ENCODE measurements at regions not wholly inside any gene's neighbourhood (a gene's known extent, or its start where the extent isn't known, plus 50 kb on each side); places are given as distances from the start of the nearest gene placed in this dataset.

GRCh38 chr7:106504645-106505044 lies 156.3 kb downstream of the CCDC71L start:
- Histone ChIP-seq H3K4me1 (ENCODE audit: control insufficient read depth in 2 of 2, insufficient read depth in 2 of 2, low read length in 2 of 2) (no peaks in the 10 kb centered on the region), H3K4me2 (replicated peaks; ENCODE audit: low read depth, low read length, poor library complexity, severe bottlenecking) (no peak overlapping the region), H3K27ac (ENCODE audit: low read length in 2 of 2) (no peak overlapping the region), H3K27me3 (replicated peaks in 1 of 4; ENCODE audit: control extremely low read depth in 1 of 4, control insufficient read depth in 3 of 4, insufficient read depth in 4 of 4, low read length in 3 of 4) (peaks cover 0 to 2% (median 0%) of the 10 kb centered on the region in 4 experiments), H2AFZ (ENCODE audit: insufficient read depth, low read depth, low read length, poor library complexity, severe bottlenecking) (no peak overlapping the region), H3K9ac (ENCODE audit: low read length) (no peak overlapping the region), H3K9me3 (ENCODE audit: control extremely low read depth in 1 of 3, control insufficient read depth in 2 of 3, insufficient read depth in 1 of 3, low read length in 2 of 3) (no peaks in the 10 kb centered on the region), H3K79me2 (ENCODE audit: control insufficient read depth, insufficient read depth, low read length) (no peaks in the 10 kb centered on the region), H4K20me1 (ENCODE audit: control insufficient read depth, insufficient read depth, low read length, poor library complexity, severe bottlenecking) (no peaks in the 10 kb centered on the region), H3K36me3 (replicated peaks in 1 of 2; ENCODE audit: control extremely low read depth in 1 of 2, control insufficient read depth in 1 of 2, extremely low read depth in 1 of 2, insufficient read depth in 2 of 2, low read length in 1 of 2) (no peaks in the 10 kb centered on the region), H3K4me3 (ENCODE audit: control extremely low read depth in 1 of 5, extremely low read depth in 1 of 5, insufficient read depth in 1 of 5, low read depth in 2 of 5, low read length in 4 of 5) (no peak overlapping the region)
- POLR2A ChIA-PET = no interaction called here
- no CpG with 5 or more reads among the region's 1 CpG for WGBS (ENCODE audit: insufficient coverage)
- no peaks in the 10 kb centered on the region for H3K9me3 Mint-ChIP-seq (ENCODE audit: insufficient read depth)
- no peak overlapping the region for H3K4me3 Mint-ChIP-seq
- CTCF ChIA-PET = interaction anchor here (0.6 kb wide), 1 partner anchor 42 kb away, joined by 3 read pairs; no protein-coding TSS in a partner anchor
- no peak for ATAC-seq (ENCODE audit: low read depth)
- no peak for TF ChIP-seq EZH2 (IDR thresholded peaks at IDR 0.05; ENCODE audit: borderline replicate concordance, insufficient read depth, low read depth, low read length, poor library complexity, severe bottlenecking)
- no peak for TF ChIP-seq CTCF (IDR thresholded peaks at IDR 0.05)
- intact Hi-C loops (cut with micrococcal nuclease) = no loop called here
- peaks cover under 1% of the 10 kb centered on the region for H3K27me3 Mint-ChIP-seq
- no peaks in the 10 kb centered on the region for H3K4me1 Mint-ChIP-seq
- no peak for DNase-seq
- H3K27ac Mint-ChIP-seq = no peak overlapping the region

- POLR2A ChIA-PET = no interaction called here
- Mint-ChIP-seq H3K4me3 (no peak overlapping the region), H3K9me3 (ENCODE audit: insufficient read depth) (no peaks in the 10 kb centered on the region), H3K27me3 (no peaks in the 10 kb centered on the region), H3K27ac (no peak overlapping the region), H3K4me1 (no peaks in the 10 kb centered on the region)
- H3K79me2 ChIP-seq (ENCODE audit: control insufficient read depth, insufficient read depth, low read length) = no peaks in the 10 kb centered on the region
- H3K36me3 ChIP-seq (replicated peaks in 1 of 2; ENCODE audit: control extremely low read depth in 1 of 2, control insufficient read depth in 1 of 2, extremely low read depth in 1 of 2, insufficient read depth in 2 of 2, low read length in 1 of 2) = no peaks in the 10 kb centered on the region
- no peak overlapping the region for H3K27ac ChIP-seq (ENCODE audit: low read length in 2 of 2)
- no peak overlapping the region for H3K9ac ChIP-seq (ENCODE audit: low read length)
- DNase-seq = no peak
- no peak for ATAC-seq (ENCODE audit: low read depth)
- intact Hi-C loops (cut with micrococcal nuclease) = no loop called here
- H3K4me3 ChIP-seq (ENCODE audit: control extremely low read depth in 1 of 5, extremely low read depth in 1 of 5, insufficient read depth in 1 of 5, low read depth in 2 of 5, low read length in 4 of 5) = no peak overlapping the region
- H2AFZ ChIP-seq (ENCODE audit: insufficient read depth, low read depth, low read length, poor library complexity, severe bottlenecking) = no peak overlapping the region
- no peak for TF ChIP-seq EZH2 (IDR thresholded peaks at IDR 0.05; ENCODE audit: borderline replicate concordance, insufficient read depth, low read depth, low read length, poor library complexity, severe bottlenecking)
- no peak for TF ChIP-seq CTCF (IDR thresholded peaks at IDR 0.05)
- H3K27me3 ChIP-seq (replicated peaks in 1 of 4; ENCODE audit: control extremely low read depth in 1 of 4, control insufficient read depth in 3 of 4, insufficient read depth in 4 of 4, low read length in 3 of 4) = peaks cover 0 to 2% (median 0%) of the 10 kb centered on the region in 4 experiments
- CTCF ChIA-PET = interaction anchor here (0.6 to 0.8 kb wide), 2 partner anchors 13 to 42 kb away, joined by 3 to 4 read pairs; no protein-coding TSS in a partner anchor
- 89% methylated on average over 1 of the region's 3 CpGs for WGBS (ENCODE audit: insufficient coverage)
- H3K4me1 ChIP-seq (ENCODE audit: control insufficient read depth in 2 of 2, insufficient read depth in 2 of 2, low read length in 2 of 2) = no peaks in the 10 kb centered on the region
- H3K9me3 ChIP-seq (ENCODE audit: control extremely low read depth in 1 of 3, control insufficient read depth in 2 of 3, insufficient read depth in 1 of 3, low read length in 2 of 3) = no peaks in the 10 kb centered on the region
- H4K20me1 ChIP-seq (ENCODE audit: control insufficient read depth, insufficient read depth, low read length, poor library complexity, severe bottlenecking) = no peaks in the 10 kb centered on the region
- H3K4me2 ChIP-seq (replicated peaks; ENCODE audit: low read depth, low read length, poor library complexity, severe bottlenecking) = no peak overlapping the region
Observed at GRCh38 chr7:106504207-106504606, 156.8 kb downstream of the CCDC71L start.
